ENCODE measurements at regions not wholly inside any gene's neighbourhood (a gene's known extent, or its start where the extent isn't known, plus 50 kb on each side); places are given as distances from the start of the nearest gene placed in this dataset.

GRCh38 chr3:1623896-1624295, 474.8 kb upstream of the CNTN4 start:
- Histone ChIP-seq H2AFZ (no peak overlapping the region), H3K9ac (no peak overlapping the region), H3K4me3 (ENCODE audit: low read depth, low read length) (no peak overlapping the region), H3K27ac (no peak overlapping the region), H3K4me1 (no peaks in the 10 kb centered on the region), H3K9me3 (ENCODE audit: control insufficient read depth, low read length) (no peaks in the 10 kb centered on the region), H3K4me2 (ENCODE audit: low read length) (no peak overlapping the region), H3K79me2 (no peaks in the 10 kb centered on the region), H3K27me3 (ENCODE audit: control insufficient read depth, insufficient read depth, low read length) (no peaks in the 10 kb centered on the region), H3K36me3 (ENCODE audit: control insufficient read depth, insufficient read depth, low read length) (no peaks in the 10 kb centered on the region)
- no peak for TF ChIP-seq CTCF (IDR thresholded peaks at IDR 0.05)

DNA sequence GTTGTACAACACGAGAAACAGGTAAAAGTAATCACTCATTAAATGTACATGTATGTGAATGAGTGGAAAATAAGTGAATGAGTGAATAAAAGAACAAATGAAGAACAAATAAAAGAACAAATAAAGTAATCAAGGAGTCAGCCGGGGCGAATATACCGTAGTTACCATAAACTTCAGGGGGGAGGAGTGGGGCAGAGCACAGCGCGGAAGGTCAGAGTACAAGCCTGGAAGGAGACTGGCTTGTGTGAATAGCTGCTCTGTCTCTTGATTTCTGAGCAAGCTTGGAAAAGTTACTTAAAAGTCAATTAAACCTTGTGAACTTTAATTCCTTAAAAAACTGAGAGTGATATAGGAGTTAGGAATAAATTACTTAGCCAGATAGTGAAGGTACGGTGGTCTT, 466.5 kb upstream of the CNTN4 start:
- no peak overlapping the region for H3K4me2 ChIP-seq (ENCODE audit: low read length)

DNA sequence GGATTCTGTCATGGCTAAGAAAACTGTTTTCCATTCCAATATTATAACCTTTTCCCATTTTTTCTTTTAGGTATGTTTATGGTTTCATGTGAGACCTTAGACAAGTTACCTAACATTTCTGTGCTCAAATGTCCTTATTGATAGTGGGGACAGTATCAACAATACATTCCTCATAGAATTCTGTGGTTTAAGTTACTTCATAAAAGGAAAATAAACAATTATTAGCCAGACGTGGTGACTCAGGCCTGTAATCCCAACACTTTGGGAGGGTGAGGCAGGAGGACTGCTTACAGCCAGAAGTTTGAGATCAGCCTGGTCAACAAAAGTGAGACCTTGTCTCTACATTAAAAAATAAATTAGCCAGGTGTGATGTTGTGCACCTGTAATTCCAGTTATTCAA, 436.8 kb upstream of the CNTN4 start:
- Histone ChIP-seq H3K9me3 (ENCODE audit: control insufficient read depth, low read length) (no peaks in the 10 kb centered on the region), H3K27ac (no peak overlapping the region), H3K4me1 (no peaks in the 10 kb centered on the region), H3K79me2 (no peaks in the 10 kb centered on the region), H2AFZ (no peak overlapping the region), H3K4me3 (ENCODE audit: low read depth, low read length) (no peak overlapping the region), H3K27me3 (ENCODE audit: control insufficient read depth, insufficient read depth, low read length) (no peaks in the 10 kb centered on the region), H3K9ac (no peak overlapping the region), H3K4me2 (ENCODE audit: low read length) (no peak overlapping the region), H3K36me3 (ENCODE audit: control insufficient read depth, insufficient read depth, low read length) (no peaks in the 10 kb centered on the region)
- TF ChIP-seq CTCF (IDR thresholded peaks at IDR 0.05): no peak

More for the DNA sequence above, 466.5 kb upstream of the CNTN4 start:
- Histone ChIP-seq H3K4me3 (ENCODE audit: low read depth, low read length) (no peak overlapping the region), H3K4me1 (no peaks in the 10 kb centered on the region), H3K9ac (no peak overlapping the region), H3K27me3 (ENCODE audit: control insufficient read depth, insufficient read depth, low read length) (no peaks in the 10 kb centered on the region), H3K36me3 (ENCODE audit: control insufficient read depth, insufficient read depth, low read length) (no peaks in the 10 kb centered on the region), H2AFZ (no peak overlapping the region), H3K27ac (no peak overlapping the region), H3K9me3 (ENCODE audit: control insufficient read depth, low read length) (no peaks in the 10 kb centered on the region), H3K79me2 (no peaks in the 10 kb centered on the region)
- no peak for TF ChIP-seq CTCF (IDR thresholded peaks at IDR 0.05)

GRCh38 chr3:1664266-1664665, 434.4 kb upstream of the CNTN4 start:
- no peak overlapping the region for H3K9ac ChIP-seq
- H3K9me3 ChIP-seq (ENCODE audit: control insufficient read depth, low read length): no peaks in the 10 kb centered on the region
- H3K36me3 ChIP-seq (ENCODE audit: control insufficient read depth, insufficient read depth, low read length): no peaks in the 10 kb centered on the region
- no peaks in the 10 kb centered on the region for H3K4me1 ChIP-seq
- H3K27ac ChIP-seq: no peak overlapping the region
- H2AFZ ChIP-seq: no peak overlapping the region
- no peak overlapping the region for H3K4me2 ChIP-seq (ENCODE audit: low read length)
- H3K4me3 ChIP-seq (ENCODE audit: low read depth, low read length): no peak overlapping the region
- no peaks in the 10 kb centered on the region for H3K27me3 ChIP-seq (ENCODE audit: control insufficient read depth, insufficient read depth, low read length)
- TF ChIP-seq CTCF (IDR thresholded peaks at IDR 0.05): no peak
- H3K79me2 ChIP-seq: no peaks in the 10 kb centered on the region

- H2AFZ ChIP-seq: no peak overlapping the region
- no peak overlapping the region for H3K9ac ChIP-seq
- no peaks in the 10 kb centered on the region for H3K4me1 ChIP-seq
- no peaks in the 10 kb centered on the region for H3K36me3 ChIP-seq (ENCODE audit: control insufficient read depth, insufficient read depth, low read length)
- no peak for TF ChIP-seq CTCF (IDR thresholded peaks at IDR 0.05)
- H3K9me3 ChIP-seq (ENCODE audit: control insufficient read depth, low read length): no peaks in the 10 kb centered on the region
- H3K4me3 ChIP-seq (ENCODE audit: low read depth, low read length): no peak overlapping the region
- no peak overlapping the region for H3K4me2 ChIP-seq (ENCODE audit: low read length)
- no peak overlapping the region for H3K27ac ChIP-seq
- H3K27me3 ChIP-seq (ENCODE audit: control insufficient read depth, insufficient read depth, low read length): no peaks in the 10 kb centered on the region
- H3K79me2 ChIP-seq: no peaks in the 10 kb centered on the region
Observed at GRCh38 chr3:1666865-1667264, 431.8 kb upstream of the CNTN4 start.
